Cerebellar nuclear complex (tissue), 1 donor: ENCODE measurements at regions not wholly inside any gene's neighbourhood (a gene's known extent, or its start where the extent isn't known, plus 50 kb on each side); places are given as distances from the start of the nearest gene placed in this dataset.
"Not testable (repeated sequence)": the region's sequence is repeated elsewhere in the genome, so short reads cannot be mapped to it uniquely, and the experiment has no call there.

Experiments
- DNase-seq, 2 experiments: peaks; one replicate each; lab custom pipeline; 2025; lab: John Stamatoyannopoulos, UW

- DNase-seq, result not testable (repeated sequence)
These were observed 72.7 kb upstream of the NPIPB12 start for GRCh38 chr16:29578898-29579297.

GRCh38 chr16:29581764-29582163 is 75.6 kb upstream of the NPIPB12 start:
- not testable (repeated sequence) for DNase-seq

- not testable (repeated sequence) for DNase-seq
These were observed 71.1 kb upstream of the SPN start for GRCh38 chr16:29591919-29592318.

- DNase-seq, result not testable (repeated sequence)
These were observed 68.7 kb upstream of the SPN start for GRCh38 chr16:29594269-29594925.

GRCh38 chr16:29594926-29595838 is 67.9 kb upstream of the SPN start:
- DNase-seq, result peak in 1 of 2 experiments; percentile 54

- DNase-seq, result not testable (repeated sequence)
These were observed 66.0 kb upstream of the SPN start for GRCh38 chr16:29597030-29597429.

GRCh38 chr16:29600111-29601000 is 62.7 kb upstream of the SPN start:
- not testable (repeated sequence) for DNase-seq

- not testable (repeated sequence) for DNase-seq
These were observed 60.8 kb upstream of the SPN start for GRCh38 chr16:29602247-29602625.

GRCh38 chr16:29602683-29603088 is 60.4 kb upstream of the SPN start:
- DNase-seq, result not testable (repeated sequence)

- DNase-seq, result not testable (repeated sequence)
These were observed 58.2 kb upstream of the SPN start for GRCh38 chr16:29604631-29605549.

- DNase-seq, result not testable (repeated sequence)
These were observed 57.3 kb upstream of the SPN start for GRCh38 chr16:29605593-29606205.

- not testable (repeated sequence) for DNase-seq
These were observed 56.2 kb upstream of the SPN start for GRCh38 chr16:29606669-29607427.

GRCh38 chr16:29607428-29607823 is 55.6 kb upstream of the SPN start:
- not testable (repeated sequence) for DNase-seq

GRCh38 chr16:29612381-29613306 is 50.4 kb upstream of the SPN start:
- not testable (repeated sequence) for DNase-seq
